ENCODE measurements at regions not wholly inside any gene's neighbourhood (a gene's known extent, or its start where the extent isn't known, plus 50 kb on each side); places are given as distances from the start of the nearest gene placed in this dataset.
"Not testable (repeated sequence)": the region's sequence is repeated elsewhere in the genome, so short reads cannot be mapped to it uniquely, and the experiment has no call there.

DNA sequence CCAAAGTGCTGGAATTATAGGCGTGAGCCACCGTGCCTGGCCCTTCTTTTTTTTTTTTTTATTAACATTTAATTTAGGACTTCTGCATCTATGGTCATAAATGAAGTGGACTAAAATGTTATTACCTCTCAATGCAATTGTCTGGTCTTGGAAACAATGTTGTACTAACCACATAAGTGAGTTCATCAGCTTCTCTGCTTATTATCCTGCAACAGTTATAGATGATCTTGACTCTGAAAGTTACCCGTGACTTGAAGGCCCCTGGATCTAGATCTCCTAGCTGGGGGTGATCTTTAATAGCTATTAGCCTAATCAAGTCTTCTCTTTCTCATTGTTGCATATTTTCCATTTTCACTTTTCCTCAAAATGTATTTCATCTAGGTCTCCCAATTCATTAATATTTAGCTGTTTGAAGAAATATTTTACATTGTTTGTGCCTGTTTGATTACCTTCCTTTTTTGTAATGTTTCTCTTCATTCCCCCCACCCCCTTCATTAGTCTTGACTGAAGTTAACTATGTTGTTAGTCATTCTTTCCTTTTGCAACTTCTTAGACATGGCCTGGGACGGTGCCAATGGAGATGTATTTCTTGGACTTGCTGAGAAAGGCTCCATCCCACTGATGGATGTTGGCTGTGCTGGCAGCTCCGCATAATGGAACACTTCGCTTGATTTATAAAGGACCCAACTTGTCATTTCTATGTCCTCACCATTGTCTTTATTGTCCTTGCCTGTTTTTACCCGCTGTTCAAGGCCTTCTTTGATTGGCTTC lies 141.6 kb upstream of the RIOK3 start:
- no peak for DNase-seq (ENCODE audit: low spot score in 2 of 2)
- no peak for FAIRE-seq

DNA sequence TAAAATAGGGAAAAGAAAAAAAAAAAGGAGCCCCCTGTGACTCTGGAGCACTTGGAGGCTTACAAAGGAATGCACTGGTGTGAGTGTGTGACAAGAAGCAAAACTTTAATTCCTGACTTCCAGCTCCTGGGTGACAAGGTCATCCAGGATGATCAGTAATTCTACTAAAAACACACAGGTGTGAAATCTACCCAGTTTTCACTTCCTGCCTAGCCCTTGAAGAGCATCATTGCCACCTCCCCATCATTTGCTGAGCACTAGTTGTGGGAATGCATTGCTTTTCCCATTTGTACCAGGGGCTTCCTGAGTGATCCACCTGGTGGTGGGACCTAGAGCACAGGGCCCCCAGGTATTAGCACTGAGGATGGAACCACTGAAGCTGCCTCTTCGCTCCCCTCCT lies 139.7 kb upstream of the RIOK3 start:
- no peak for FAIRE-seq

DNA sequence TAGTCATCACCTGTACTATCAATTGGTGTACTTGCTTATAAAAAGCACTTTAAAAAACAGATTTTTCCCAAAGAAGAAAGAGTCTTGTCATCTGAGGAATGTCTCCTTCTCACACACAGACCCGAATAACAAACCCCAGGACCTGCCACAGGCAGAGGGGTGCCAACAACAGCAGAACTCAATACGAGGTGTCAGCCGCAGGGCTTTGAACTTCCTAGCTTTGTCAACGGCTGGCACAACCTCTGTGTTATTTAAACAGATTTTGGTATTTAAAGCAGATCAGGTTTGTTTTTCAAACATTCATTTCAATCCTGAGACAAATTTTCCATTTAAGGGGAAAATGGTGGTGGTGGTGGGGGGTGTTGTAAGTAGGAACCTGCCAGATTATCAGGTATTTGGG lies 138.4 kb upstream of the RIOK3 start:
- DNase-seq (ENCODE audit: low spot score in 2 of 2) (no peak), FAIRE-seq (no peak)

More for the DNA sequence above, 139.7 kb upstream of the RIOK3 start:
- DNase-seq (ENCODE audit: low spot score in 2 of 2): no peak

DNA sequence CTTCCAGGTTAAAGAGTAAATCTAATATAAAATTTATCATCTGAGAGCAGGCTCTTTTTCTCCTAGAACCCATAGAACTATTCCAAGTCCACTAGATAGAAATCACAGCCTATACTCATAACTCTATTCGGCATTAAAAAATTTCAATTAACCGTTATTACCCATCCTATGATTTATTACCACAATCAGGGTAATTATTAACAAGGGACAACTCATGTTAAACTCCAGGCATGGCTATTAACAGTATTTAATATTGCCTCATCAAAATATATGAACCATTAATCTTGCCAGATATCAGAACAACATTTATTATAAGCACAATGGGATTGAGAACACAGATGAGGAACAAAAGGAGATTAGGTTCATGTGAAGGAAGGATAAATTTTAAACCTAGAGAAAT lies 136.8 kb upstream of the RIOK3 start:
- FAIRE-seq: no peak

DNA sequence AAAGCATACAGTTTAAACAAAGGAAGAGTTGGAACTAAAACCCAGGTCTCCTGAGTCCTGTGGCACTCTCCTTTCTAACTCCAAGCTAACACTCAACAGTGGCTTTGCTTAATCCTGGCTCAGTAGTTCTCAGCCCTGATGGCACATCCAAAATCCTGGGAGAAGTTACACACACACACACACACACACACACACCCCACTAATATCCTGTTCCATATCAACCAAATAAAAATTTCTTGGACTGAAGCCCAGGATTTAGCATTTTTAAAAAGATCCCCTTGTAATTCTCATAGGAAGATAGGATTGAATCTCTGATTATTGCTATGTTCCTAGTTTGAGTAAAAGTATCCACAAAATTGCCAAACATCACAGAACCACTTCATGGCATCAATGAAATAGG lies 136.1 kb upstream of the RIOK3 start:
- FAIRE-seq: no peak
- no peak for DNase-seq (ENCODE audit: low spot score in 2 of 2)

More for the DNA sequence above, 136.8 kb upstream of the RIOK3 start:
- no peak for DNase-seq (ENCODE audit: low spot score in 2 of 2)

DNA sequence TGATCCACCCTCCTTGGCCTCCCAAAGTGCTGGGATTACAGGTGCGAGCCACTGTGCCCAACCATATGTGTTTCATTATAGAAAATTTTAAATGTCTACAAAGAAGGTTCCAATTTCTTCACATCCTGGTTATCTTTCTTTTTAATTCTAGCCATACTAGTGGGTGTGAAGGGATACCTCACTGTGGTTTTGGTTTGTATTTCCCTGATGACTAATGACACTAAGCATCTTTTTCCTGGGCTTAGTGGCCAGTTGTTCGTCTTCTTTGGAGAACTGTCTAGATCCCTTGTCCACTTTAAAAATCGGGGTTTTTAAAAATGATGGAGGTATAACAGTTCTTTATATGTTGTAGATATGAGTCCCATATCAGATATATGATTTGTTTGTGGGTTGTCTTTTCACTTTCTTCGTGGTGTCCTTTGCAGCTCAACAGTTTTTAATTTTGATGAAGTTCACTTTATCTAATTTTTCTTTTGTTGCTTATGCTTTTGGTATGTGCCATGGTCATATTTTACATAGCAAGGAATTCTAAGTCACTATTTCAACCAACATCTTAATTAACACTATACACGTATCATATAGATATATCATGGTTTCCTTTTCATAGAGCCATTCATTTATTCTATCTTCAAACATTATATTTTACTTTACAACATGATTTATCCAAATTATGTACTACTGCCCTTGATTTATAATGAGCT lies 135.0 kb upstream of the RIOK3 start:
- no peak for FAIRE-seq
- DNase-seq (ENCODE audit: low spot score in 2 of 2): no peak

DNA sequence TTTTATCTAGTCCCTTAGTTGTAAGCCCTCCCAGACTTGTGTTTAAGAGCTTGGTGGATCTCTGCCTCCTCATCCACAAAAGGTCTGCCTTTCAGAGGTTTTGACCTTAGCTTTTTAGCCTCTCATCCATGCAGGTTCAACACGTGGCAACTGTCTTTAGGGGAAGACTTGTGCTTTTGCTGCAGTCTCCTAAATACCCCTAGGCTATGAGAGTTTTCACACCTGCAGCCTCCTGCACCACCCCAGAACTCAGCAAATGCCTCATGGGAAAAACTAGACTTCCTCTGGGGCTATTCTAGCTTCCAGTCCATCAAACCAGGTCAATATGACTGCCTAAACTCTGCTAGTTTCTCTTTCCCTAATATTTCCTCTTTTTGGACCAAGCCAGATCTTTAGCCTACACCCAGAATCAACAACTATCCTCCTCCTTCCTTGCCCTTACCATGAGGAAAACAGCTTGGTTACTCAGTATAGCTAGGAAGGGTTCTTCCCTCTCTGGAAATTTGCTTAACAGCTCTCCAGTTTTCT lies 132.3 kb upstream of the RIOK3 start:
- FAIRE-seq (no peak), DNase-seq (ENCODE audit: low spot score in 2 of 2) (no peak)

DNA sequence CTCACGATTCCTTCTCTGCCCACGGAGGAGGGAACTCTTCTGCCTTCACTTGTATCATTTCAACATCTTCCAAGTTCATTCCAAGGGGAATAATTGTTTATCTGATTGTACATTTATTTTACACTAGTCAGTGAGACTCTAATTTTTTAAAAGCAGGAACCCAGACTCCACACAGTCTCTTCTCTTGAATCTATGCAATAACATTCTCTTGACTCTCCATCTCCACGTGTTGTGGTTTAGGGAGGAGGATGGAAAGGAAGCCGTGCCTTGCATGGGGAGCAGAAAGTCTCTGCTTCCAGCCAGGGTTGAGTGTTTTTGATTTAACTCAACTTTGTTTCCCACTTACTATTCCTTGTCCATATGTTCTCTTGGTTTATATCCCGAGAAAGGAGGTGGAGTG lies 131.1 kb upstream of the RIOK3 start:
- FAIRE-seq (no peak), DNase-seq (ENCODE audit: low spot score in 2 of 2) (no peak)

DNA sequence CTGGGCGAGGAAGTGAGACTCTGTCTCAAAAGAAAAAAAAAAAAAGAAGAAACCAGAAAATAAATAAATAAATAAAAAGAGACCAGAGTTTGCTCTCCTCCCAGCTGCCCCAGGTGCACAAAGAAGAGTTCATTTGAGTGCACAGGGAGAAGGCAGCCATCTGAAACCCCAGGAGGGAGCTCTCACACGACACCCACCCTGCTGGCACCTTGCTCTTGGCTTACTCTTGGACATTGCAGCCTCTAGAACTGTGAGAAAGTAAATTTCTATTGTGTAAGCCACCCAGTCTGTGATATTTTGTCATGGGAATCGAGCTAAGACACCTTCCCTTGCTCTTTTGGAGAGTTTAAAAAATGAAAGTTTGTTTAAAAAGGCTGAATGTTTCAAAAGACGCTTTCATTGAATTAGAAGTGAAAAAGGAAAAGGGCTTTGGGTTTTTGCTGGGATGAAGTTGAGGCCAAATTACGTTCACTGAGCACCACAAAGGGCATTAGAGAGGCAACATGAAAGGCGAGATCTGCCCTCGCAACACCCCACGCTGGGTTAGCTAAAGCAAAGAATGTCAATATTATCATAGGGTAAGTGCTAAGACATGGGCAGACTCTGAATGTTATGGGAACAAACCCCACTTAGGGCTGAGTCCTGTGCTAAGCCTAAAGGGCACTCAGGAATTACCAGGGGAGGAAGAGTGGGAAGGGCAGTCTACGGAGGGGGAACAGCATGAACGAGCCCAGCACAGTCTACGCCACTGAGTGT lies 128.9 kb upstream of the RIOK3 start:
- DNase-seq (ENCODE audit: low spot score in 2 of 2) (no peak), FAIRE-seq (no peak)

DNA sequence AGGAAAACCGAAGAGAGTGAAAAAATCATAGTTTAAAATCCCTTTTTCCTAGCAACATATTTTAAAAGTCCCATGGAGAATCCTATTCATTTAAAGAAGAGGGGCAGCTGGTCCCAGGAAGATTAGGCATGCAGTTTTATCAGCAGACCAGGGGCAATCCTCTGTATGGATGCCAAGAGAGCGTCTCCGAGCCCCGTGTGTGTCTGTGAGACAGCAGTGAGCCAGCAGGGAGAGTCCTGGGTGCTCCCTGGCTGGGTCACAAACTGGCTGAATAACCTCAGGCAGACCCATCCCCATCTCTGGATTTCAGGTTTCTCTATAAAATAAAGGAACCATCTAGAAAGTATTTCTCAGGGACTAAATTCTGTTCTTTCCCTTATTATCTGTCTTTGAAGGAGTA lies 128.2 kb upstream of the RIOK3 start:
- FAIRE-seq (no peak), DNase-seq (ENCODE audit: low spot score in 2 of 2) (no peak)

DNA sequence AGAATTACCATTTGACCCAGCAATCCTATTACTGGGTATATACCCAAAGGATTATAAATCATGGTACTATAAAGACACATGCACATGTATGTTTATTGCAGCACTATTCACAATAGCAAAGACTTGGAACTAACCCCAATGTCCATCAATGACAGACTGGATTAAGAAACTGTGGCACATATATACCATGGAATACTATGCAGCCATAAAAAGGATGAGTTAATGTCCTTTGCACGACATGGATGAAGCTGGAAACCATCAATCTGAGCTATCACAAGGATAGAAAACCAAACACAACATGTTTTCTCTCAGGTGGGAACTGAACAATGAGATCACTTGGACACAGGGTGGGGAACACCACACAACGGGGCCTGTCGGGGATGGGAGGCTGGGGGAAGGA lies 123.4 kb upstream of the RIOK3 start:
- not testable (repeated sequence) for FAIRE-seq; DNase-seq (ENCODE audit: low spot score in 2 of 2)

DNA sequence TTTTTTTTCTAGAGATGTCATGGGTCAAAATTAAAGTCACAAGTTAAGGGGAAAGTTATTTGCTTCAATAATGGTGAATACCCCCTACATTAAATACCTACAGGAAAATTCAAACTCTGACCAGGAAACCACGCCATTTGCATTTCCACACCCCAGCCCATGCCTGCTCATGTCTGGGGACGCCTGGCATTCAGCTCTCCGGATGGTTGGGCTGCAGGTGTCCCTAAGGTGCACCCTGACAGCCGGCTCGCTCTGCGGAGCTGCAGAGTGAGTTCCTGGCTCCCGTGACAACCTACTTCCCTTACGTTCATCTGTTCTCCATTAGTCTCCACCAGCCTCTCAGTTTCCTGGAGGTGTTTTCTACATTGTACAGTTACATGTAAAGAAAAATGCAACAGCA lies 122.7 kb upstream of the RIOK3 start:
- no peak for FAIRE-seq
- no peak for DNase-seq (ENCODE audit: low spot score in 2 of 2)

DNA sequence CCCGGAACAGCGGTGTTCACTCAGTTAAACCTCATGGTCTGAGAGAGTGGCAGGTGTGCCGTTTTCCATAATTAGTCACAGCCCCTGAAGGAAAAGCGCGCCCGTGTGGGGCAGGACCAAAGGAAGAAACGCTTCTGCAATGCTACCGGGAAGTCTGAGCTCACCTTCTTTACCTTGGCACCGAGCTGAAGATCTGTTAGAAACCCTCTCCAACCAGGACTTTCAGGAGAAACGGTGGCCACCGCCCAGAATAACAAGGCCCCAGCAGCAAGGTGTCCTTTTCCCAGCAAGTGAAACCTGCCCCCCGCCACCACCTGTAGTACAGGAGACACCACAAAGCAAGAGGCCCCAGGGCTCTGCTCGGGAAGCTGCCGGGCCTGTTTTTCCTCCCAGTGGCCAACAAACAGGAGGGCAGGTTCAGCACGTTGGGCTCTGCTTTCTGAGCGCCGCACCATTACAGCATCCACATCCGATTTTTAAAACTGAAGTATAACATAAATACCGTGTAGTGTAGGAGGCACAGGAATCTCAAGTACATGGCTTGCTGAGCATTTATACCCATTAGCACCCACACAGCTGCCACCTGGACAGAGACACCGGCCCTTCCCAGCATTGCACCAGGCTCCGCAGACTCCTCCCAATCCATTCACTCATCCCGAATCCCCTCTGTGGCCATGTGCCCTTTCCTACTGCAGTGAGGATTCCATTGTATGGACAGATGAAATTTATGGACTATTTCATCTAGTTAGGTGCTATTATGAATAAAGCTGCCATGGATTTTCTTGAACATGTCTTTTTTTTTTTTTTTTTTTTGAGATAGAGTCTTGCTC lies 121.8 kb upstream of the RIOK3 start:
- DNase-seq (ENCODE audit: low spot score in 2 of 2) (no peak), FAIRE-seq (no peak)

DNA sequence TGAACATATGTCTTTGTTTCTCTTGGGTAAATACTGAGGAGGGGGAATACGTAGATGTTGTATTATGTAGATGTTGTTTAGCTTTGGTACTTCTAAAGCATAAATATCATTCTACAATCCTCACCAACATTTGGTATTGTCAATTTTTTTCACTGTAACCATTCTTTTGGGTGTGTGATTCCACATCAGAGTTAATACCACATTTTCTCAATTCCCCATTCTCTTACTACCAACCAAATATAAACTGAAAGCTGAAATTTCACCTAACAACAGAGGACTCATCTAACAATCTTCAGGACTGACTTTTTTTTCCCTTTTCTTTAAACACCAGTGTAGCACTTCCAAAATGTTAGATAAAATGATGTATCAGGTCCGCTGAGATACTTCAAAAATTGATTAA lies 120.7 kb upstream of the RIOK3 start:
- DNase-seq (ENCODE audit: low spot score in 2 of 2): no peak
- no peak for FAIRE-seq

DNA sequence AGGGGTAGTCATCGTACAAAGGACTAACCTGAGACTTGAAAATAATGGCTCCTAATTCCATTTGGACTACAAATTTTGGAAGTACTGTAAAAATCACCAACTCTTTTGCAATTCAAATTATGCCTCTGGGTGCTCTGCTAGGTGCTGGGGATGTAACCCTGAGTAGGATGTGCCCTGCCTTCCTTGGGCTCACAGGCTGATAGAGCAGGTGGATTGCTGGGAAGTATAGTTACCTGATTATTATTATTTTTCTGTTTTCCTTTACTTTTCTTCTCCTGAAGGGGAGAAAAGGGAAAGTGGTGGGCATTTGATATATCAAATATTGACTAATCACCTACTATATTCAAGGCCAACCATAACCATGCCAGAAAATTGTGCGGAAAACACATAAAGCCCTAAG lies 119.3 kb upstream of the RIOK3 start:
- FAIRE-seq (no peak), DNase-seq (ENCODE audit: low spot score in 2 of 2) (no peak)

DNA sequence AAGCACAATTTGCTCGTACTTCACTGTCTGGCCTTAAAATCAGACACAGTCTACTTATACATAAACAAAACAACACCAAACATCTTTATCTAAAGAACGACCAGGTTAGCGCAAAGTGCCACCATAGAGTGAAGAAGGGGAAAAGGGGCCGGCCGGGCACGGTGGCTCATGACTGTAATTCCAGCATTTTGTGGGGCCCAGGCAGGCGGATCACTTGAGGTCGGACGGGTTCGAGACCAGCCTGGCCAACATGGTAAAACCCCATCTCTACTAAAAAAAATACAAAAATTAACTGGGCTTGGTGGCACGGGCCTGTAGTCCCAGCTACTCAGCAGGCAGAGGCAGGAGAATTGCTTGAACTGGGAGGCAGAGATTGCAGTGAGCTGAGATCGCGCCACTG lies 118.5 kb upstream of the RIOK3 start:
- DNase-seq (ENCODE audit: low spot score in 2 of 2): no peak
- no peak for FAIRE-seq

DNA sequence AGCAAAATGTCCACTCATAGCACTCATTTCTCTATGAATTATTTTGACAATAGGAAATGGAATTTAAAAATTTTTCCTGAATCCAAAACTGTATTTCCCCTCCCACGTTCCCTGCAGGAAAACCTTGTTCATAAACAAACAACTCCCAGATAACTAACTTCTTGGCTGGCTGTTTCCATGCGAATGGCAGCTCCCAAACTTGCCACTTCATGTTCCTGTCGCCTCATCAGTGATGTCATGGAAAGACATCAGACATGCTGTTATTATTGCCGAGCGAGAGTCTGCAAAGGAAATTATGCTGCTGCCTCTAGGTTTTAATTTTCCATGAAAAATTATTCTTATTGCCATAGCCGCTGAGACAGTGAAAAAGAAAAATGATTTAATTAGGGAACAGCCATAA lies 117.0 kb upstream of the RIOK3 start:
- DNase-seq (ENCODE audit: low spot score in 2 of 2): no peak
- no peak for FAIRE-seq

DNA sequence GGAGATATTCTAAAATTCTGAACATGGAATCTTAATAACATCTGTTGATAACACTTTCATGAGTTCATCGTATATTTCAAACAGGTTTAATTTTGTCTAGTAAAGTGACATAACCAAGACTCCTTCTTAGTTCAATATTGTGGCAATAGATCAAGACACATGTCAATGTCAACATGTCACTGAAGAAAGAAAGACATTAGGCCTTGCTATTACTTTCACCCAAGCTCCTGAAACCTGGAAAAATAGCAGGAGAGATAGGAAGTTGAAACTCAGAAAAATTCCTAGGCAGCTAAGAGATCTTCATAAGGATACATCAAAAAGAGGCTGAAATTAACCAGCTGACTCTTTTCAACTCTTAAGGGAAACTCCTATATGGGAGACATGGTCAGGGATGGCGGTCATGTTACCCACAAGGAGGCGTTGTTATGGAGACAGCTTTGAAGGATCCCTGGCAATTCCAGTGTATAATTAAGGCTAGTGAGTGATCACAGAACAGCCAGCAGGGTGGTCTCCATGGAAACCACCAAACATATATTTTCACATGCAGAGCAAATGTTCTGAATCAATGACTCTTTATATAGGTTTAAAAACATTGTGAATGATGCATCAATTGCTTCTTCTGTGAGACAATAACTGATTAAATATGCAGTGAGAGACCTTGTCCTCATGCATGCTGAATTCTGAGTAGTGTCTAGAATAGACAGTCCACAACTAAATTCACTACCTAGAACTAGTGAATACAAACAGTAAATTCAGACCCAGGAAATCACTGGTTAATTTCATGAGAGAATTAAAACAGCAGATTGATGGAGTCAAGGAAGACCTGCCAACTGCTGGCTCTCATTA lies 115.3 kb upstream of the RIOK3 start:
- DNase-seq (ENCODE audit: low spot score in 2 of 2) (no peak), FAIRE-seq (no peak)

DNA sequence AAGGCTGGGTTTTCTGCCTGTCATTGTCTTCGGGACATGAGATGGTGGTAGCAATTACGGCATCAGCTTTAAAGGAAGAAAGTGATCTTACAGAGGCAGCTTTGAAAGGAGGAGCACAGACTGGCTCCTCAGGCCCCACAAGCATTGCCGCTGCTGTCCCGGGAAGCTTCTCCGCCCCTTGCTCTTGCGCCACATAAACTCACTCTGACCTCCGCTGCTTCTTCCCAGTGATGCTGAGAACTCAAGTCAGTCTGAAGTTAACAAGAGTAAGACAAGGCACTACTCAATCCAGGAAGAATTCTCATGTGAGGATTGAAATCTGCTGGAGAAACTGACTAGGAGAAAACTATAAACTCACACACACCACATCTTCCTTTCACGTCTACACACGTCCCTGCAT lies 112.4 kb upstream of the RIOK3 start:
- FAIRE-seq: no peak
- no peak for DNase-seq (ENCODE audit: low spot score in 2 of 2)

DNA sequence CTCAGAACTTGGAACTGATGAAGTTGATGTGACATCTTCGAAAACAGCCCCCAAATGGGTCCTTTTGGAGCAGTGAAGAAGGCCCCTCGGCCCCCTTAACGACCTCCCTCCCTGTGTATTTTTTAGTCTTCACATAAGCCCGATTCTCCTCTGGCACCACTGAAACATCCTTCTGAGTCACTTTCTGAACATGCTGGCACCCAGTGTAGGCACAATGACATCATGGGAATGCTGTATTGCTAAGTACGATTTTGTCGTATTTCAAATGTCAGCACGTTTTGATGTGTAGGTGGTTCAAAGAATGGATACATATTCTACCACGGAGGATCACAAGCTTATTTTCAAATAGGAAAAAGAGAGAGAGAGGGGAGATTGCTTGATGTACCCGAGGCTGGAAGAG lies 111.7 kb upstream of the RIOK3 start:
- DNase-seq (ENCODE audit: low spot score in 2 of 2) (no peak), FAIRE-seq (no peak)

All from frontal cortex (tissue), 3 donors.